NCI-H510A (cell line): ENCODE measurements at regions not wholly inside any gene's neighbourhood (a gene's known extent, or its start where the extent isn't known, plus 50 kb on each side); places are given as distances from the start of the nearest gene placed in this dataset.

Experiments
- DNase-seq: peaks from one replicate; lab custom pipeline; 2025; lab: John Stamatoyannopoulos, UW

DNA sequence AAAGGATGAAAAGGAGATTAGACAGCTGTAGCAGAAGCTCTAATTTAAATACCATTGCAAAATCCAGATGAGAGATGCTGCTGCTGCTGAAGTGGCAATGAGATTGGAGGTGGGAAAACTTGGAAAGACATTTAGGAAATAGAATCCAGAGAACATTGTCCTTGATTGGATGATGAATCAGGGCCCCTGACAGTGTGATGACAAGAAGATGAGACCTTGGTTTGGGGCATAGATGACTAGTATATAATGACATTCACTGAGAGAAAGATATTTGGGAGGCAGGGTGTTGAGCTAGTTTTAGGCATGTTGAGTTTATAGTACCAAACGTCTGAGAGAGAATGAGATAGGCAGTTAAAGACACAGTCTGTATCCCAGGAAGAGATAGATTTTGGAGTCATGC is 311.5 kb upstream of the MPDZ start:
- no peak for DNase-seq

DNA sequence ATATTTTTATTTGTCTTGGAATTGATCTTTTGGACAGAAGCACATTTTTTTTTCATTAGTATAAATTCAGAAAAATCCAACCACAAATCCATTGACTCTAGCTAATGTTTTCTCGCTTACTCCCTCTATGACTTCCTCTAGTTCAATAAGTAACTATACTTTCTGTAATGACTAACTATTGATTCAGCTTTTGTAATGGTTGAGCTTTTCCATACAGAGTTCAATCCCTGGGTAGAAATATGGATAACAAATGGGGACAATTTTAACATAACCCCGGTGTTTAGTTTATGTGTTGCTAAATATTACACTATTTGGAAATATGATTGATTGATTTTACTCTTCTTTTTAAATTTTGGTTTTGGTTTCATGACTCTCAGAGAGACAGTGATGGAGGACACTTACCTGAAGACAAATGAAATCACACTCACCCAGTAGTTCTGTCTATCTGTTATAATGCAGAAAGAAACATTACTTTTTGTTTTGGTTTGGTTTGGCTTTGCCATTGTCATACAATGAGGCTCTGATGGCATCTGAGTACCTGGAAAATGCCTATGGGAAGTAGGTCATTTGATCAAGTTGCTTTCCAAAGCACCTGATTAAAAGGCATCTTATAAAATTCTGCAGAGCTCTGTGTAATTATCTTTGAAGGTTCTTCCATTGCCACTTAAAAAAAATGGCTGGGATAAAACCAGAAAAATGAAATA is 309.7 kb upstream of the MPDZ start:
- DNase-seq: no peak

DNA sequence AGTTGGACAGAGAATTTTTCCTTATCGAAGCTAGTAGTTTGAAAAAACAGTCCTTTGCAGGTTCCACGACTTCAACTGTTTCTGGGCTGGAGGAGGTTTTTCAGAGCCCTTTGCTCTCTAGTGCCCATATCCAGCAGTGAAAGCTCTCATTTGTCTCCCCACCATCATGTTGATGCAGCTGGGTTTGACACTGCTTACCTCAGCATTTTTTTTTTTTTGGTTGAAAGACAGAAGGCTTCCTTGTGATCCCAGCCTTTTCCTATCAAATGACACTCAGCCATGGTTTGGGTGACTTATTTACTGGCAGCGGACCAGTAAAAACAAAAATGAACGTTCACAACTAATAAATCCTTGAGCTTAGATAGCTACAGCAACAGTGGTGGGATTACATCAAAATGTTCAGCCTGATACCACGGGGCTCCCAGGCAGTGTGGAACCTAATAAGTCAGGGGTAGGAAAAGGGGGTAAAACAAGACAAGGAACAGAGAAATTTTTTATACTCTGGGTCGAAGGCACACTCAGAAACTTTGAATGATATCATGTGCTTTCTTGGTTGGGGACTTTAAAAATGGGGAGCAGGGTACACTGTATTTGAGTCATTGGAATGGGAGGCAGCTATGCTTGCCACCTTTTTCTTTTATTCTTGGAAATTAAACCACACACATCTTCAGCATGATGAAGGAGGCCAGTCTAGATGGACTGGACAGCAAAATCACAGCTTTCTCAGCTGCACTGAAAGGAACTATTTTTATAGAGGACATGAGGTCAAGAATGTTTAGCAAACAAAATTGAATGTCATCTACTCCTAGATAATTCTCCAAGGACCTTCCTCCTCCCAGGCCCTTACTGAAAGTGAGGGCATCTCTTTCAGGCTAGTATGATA is 308.9 kb upstream of the MPDZ start:
- no peak for DNase-seq

DNA sequence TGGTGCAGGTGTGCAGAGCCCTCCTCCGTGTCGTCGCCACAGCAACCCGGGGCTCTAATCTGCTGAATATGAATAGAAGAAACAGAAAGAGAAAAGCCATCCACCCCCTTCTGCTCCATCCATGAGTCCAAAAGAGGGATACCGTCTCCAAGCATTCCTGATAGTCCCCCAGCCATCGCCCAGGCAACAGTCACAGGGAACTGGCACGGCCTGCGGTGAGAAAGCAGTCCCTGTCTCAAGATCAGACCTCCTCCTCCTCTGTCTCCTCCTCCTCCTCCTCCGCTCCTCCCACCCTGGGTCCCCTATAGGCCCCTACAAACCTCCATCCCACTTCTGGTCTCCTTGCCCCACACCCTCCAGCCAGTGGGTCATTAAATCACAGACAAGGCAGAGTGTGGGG is 308.1 kb upstream of the MPDZ start:
- DNase-seq: no peak

DNA sequence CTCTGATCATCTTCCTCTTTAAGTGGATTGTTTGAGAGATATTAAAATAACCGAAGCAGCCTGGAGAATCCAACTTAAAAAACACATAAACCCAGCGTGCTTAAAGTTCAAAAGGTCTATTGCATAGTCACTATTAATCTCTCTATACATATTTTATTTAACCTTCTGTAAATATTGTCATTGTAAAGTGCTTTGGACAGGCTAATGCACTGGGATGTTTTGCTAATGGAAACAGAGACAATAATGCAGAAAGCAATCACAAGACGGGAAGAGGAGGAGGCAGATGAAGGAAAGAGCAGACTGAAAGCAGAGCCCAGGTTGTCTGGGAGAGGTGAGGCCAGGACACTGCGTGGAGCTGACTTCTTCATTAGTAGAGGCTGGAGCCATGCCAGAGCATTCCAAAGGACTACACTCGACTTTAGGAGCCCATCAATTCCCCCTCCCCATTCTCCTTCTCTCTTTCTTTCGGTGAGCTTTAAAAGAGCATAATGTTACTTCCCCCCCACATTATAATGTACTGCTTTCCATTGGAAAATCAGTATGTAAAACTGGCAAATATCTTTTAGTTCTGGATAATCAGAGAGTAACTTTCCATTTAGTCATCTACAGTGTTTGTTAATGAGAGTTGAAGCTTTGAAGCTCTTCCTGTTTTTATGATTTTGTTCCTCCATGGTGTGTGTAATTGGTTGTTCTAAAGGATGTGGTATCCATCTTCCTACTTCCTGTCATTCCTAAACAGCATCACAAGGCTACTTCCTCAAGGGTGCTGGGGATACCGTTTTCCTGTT is 307.3 kb upstream of the MPDZ start:
- DNase-seq: no peak

DNA sequence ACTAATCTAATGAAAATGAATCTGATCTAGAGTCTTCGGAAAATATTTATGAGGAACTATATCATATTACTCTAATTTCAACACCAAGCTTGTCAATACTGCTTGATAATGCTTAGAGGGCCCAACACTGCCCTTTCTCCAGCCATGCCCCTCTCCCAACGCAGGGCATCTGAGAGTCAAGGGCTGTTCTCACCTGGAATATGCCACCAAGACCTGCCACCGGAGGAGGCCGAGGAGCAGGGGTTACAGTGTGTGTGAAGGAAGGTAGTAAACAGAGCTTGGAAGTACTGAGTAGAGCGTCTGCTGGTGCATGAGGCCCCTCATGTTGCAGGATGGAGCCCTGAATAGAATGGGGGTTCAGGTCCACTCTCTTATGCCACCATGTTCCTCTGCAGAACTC is 301.3 kb upstream of the MPDZ start:
- no peak for DNase-seq

DNA sequence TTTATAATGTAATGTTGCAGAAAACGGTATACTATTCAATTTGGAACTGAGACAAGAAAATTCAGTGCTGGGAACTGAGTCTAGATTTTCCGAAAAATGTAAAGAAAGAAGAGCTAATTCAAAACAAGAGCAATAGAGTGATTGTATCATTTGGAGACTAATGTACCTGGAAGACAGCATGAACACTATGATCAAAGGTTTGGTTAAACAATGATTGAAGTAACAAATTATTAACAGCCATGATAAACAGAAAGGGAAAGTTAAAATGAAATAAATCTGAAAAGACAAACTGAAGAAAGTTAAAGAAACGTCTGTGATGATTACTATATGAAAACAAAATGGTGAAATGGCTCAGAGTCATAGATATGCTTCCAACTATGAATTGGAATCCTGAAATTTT is 300.6 kb upstream of the MPDZ start:
- no peak for DNase-seq

DNA sequence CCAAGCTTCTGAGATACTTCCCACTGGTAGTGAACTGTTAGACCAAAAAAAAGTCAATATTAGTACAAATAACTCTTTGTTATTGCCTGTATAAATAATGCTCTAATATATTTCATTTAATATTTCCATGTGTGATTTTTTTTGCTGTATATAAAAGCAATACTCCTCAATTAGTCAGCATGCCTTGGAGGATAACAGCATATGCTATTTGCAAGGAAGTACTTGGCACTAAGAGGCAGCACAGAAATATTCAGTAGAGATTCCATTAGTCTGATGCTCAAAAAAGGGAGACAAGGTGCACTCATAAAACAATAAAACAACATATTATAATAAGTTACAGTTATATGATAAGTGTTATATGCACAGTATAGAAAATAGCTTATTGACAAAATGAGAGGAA is 296.6 kb upstream of the MPDZ start:
- DNase-seq: no peak

DNA sequence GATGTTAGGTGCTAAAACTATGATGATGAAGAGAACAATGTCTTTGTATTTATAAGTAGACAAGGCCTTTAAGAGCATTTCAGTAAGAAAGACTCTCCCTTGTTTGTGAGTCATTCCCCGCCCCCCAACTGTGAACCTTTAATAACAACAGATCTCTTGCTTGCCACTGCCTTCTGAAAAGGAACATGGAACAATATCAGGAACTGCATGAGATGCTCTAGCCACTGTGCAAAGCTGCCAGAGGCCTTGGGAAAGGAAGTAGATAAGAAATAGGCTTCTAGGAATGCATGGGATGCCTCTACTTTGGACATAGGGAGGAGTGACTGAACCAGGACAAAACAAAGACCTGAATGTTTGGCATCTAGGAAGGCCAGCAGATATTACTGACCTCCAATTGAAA is 296.1 kb upstream of the MPDZ start:
- no peak for DNase-seq

DNA sequence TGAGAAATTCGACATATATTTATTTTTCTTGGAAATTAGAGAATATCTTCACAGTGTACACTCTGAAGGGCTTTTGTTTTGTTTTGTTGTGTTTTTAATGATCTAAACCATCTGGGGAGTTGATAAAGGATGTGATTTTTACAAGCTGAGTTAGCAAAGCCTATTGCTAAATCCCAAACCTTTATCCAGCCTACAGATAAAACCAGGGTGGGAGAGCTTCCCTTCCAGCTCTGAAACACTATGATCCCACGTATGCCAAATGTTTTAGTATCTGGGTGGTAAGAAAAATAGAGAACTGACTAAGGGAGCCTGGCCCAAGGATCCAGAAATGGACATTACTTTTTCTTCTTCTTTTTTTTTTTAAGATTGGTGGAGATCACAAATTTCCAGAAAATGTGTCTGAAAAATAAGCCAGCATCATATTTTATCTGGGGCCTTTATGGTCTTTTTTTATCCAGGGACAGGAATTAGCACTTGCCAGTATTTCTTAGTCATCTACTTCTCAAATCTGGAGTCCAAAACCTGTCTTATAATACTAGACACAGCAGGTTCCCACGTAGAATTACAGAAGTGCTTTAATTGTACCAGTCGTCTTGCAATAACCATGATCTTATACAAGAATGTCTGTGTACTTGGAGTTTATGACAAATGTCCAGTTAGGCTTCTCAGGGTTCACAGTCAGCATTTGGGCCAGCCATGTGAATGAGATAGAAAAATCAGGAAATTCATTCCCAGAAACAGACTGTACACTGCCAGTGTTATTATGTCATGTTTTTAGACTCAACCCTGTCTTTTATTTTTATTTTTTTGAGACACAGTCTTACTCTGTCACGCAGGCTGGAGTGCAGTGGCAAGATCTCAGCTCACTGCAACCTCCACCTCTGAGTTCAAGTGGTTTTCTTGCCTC is 290.8 kb upstream of the MPDZ start:
- no peak for DNase-seq

DNA sequence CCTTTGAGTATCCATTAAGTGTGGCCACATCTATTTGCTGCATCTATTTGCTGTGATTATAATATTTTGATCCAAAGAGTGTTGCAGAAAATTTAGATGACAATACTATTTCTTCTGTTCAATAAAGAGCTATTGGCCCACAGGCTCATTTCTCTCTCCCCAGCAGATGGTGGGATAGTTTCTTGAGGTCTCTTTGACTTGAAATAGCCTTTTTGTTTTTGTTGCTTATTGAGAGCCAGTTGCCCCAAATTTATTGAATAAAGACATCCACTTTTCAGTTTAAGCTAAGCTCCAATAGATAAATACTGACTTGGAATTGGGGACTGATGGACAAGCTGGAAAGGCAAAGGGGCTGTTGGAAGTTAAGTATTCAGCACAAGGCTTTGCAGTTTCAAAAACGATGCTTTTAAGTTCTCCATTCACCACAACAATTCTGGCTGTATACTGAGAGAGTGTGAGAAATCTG is 290.1 kb upstream of the MPDZ start:
- DNase-seq: no peak

DNA sequence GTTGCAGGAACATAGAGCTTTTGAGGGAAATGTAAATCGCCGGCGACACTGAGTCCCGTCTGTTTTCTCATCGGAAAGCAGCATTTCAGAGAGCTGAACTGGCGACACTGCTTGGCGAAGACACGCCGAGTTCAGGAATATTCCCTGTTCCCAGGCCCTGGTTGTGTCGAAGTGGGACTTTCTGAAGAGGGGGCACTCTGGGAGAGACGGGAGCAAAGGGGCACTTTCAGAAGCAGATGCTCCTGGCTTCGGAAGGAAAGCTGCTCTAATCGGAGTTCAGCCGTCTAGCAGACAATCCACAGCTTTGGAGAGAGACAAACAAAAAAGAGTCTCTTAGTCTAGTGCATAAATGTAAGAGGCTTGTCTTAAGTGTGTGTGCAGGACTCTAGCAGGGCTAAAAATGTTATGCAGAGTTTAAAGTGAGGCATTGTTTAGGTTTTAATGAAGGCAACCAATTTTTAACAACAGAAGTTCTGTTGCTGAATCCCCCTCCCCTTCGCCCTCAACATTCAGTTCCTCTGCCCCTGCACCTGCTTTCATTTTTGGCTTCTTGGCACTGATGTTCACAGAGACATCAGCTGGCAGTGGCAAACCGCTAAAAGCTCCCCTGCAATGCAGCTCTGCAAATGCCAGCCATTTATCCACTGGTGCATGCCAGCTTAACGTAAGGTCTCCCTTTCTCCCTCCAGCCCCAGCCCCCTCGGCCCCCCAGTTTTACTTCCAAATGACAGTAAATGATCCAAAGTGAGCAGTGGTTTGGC is 289.5 kb upstream of the MPDZ start:
- no peak for DNase-seq

DNA sequence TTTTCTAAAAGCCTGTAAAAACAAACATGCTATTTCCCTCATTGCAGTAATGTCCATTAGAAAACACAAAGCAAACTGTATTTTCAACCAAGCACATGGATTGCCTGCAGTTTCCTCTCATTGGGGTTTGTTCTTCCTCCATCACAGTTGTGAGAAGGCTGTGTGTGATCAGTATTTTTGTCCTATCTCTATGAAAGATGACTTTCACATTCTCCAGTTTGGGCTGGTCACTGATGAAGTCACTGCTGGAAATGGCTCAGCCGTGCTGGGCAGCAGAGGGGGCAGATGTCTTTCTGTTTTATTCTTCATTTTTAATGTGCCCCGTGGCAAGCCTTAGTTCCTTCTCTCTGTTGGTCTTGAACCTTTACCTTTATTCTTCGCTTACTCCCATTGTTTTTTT is 288.9 kb upstream of the MPDZ start:
- DNase-seq: no peak

DNA sequence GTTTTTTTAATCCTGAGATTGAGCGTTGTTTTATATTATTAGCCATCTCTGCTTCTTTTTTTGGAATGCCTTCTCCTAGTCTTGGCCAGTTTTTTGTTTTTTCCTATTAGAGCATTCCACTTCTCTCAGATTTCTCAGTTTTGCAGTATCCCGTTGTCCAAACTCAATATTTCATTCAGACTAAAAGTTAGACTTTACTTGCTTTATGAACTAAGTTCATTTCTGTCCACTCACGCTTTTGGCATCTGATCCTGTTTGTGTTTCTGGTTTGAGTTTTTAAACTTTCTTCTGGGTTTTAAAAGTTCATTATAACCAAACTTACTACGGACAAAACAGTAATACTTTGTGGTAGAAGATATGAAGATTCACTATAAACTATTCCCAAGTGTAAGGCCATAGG is 288.3 kb upstream of the MPDZ start:
- no peak for DNase-seq

DNA sequence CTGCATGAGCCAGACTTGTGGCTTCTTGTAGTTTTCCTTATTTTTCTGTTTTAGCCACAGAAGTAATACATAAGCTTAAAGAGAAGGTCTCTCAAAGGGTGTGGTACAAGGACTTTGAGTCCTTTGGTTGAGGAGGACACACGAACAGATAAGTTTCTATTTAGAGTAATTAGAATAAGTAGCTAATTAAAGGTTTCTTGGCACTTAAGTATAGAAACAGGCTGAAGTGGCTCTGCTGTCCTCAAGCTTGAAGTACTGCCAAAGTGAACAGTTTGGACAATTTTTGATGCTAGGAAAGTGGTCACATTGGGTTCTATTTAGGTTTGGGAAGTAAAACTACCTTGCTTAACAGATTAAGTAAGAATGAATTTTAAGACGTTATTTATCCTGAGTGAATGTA is 278.3 kb upstream of the MPDZ start:
- DNase-seq: no peak

DNA sequence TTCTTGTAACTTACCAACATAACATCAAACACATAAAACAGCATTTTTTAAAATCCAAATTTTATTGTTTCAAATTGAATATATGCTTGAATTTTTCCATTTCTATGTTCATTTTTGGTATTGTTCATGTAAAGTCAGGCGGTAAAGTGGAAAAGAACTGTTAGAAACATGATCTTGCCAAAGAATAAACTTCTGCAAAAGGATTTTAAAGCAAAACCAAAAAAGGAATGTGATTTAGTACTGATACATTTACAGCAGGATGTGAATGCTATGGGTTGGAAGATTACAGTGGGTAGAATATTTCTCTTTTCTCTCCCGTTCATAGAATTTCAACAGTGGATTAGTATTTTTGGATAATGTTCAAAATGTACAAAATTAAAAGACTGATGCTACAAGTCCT is 277.2 kb upstream of the MPDZ start:
- no peak for DNase-seq

DNA sequence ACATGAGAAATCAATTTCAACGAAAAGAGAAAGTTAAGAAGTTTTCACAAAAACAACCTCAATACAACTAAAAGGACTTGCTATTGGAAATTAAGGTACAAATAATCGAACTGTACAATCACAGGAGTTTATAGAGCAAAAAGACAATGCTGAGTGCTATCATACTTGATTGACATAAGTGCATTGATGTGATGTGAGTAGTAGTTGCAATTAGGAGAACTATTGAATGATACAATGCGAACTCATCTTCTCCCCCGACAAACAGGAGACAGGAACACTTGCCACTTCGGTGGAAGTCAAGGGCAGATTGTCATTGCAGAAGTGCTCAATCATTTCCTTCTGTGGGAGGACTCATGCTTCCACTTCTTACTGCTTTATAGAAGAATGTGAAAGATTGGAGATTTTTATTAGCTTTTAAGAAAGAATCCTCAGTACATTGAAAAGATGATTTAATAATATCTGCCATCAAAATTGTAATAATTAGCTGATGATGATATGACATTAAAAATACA is 276.6 kb upstream of the MPDZ start:
- DNase-seq: no peak

DNA sequence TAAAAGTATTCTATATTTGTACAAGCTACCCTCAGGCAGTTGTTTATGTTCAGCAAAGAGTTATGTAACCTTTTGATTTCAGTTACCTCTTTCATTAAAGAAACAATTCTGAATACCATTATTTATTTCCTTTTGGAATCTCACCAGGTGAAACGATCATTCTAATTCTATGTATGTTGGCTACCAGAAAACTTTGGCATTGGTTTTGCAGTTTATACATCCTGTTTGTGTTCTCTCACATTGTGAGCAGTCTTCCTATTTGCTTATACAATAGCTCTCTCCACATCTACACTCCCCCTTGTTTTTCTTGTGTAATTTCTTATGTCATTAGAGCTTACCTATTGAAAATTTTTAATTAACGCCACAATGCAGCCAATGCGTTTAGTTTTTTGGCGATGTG is 276.0 kb upstream of the MPDZ start:
- no peak for DNase-seq

DNA sequence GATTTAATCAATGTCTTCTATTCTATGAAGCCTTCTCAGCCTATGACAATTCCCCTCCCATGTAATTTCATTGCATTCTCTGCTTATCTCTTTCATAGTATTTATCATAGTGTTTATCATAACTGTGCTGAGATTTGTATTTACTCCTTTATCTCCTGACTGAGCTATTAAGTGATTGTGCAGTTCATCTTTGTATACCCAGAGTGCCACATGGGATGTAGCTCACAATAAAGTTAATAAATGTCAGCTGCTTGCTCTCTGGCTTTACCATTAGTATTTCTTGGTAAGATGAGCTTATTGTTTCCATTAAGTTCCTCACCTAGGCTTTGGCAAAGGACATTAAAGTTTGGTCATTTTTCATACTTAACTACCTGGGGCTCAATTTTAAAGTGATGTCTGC is 275.1 kb upstream of the MPDZ start:
- no peak for DNase-seq

DNA sequence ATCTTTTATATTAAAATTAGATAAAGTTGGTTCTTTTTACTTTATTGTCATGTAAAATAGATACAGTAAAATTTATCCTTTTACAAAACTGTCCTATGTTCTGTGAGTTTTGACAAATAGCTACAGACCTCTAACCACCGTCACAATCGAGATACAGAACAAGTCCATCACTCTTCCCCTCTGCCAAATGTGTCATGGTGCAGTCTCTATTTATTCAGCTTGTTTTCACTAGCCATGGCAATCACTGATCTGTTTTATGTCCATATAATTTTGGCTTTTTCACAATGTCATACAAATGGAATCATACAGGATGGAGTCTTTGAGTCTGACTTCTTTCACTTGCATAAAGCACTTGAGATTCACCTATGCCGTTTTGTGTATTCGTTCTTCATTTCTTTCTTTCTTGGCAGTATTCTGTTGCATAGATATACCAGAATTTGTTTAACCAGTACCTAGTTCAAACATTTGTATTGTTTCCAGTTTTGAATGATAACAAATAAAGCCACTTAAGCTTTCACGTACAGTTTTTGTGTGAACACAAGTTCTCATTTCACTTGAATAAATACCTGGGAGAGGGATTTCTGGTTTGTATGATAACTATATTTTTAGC is 273.2 kb upstream of the MPDZ start:
- DNase-seq: no peak
